ENCODE measurements at regions not wholly inside any gene's neighbourhood (a gene's known extent, or its start where the extent isn't known, plus 50 kb on each side); places are given as distances from the start of the nearest gene placed in this dataset.

- no peak overlapping the region for H3K4me3 ChIP-seq (replicated peaks; ENCODE audit: low read depth, low read length)
- TF ChIP-seq, protein P1, sequence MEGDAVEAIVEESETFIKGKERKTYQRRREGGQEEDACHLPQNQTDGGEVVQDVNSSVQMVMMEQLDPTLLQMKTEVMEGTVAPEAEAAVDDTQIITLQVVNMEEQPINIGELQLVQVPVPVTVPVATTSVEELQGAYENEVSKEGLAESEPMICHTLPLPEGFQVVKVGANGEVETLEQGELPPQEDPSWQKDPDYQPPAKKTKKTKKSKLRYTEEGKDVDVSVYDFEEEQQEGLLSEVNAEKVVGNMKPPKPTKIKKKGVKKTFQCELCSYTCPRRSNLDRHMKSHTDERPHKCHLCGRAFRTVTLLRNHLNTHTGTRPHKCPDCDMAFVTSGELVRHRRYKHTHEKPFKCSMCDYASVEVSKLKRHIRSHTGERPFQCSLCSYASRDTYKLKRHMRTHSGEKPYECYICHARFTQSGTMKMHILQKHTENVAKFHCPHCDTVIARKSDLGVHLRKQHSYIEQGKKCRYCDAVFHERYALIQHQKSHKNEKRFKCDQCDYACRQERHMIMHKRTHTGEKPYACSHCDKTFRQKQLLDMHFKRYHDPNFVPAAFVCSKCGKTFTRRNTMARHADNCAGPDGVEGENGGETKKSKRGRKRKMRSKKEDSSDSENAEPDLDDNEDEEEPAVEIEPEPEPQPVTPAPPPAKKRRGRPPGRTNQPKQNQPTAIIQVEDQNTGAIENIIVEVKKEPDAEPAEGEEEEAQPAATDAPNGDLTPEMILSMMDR (IDR thresholded peaks at IDR 0.05; ENCODE audit: insufficient read depth, low read length, poor library complexity, severe bottlenecking) = no peak
- no peaks in the 10 kb centered on the region for H3K36me3 ChIP-seq (ENCODE audit: control insufficient read depth, insufficient read depth, low read length)
- DNase-seq (ENCODE audit: extremely low read depth, insufficient read length) = no peak
- no peaks in the 10 kb centered on the region; the same call in 1 of the 2 replicates for H3K27me3 ChIP-seq (replicated peaks; ENCODE audit: control insufficient read depth, insufficient read depth, low read length)
Observed at GRCh38 chr12:98438656-98439230, 76.6 kb upstream of the TMPO start.

- H3K27me3 ChIP-seq (replicated peaks; ENCODE audit: control insufficient read depth, insufficient read depth, low read length) = no peaks in the 10 kb centered on the region; the same call in 1 of the 2 replicates
- no peak for DNase-seq (ENCODE audit: extremely low read depth, insufficient read length)
- no peak overlapping the region for H3K4me3 ChIP-seq (replicated peaks; ENCODE audit: low read depth, low read length)
- H3K36me3 ChIP-seq (ENCODE audit: control insufficient read depth, insufficient read depth, low read length) = no peaks in the 10 kb centered on the region
- TF ChIP-seq, protein P1 (IDR thresholded peaks at IDR 0.05; ENCODE audit: insufficient read depth, low read length, poor library complexity, severe bottlenecking) = no peak
Observed at GRCh38 chr12:98439471-98439951, 75.9 kb upstream of the TMPO start.

DNA sequence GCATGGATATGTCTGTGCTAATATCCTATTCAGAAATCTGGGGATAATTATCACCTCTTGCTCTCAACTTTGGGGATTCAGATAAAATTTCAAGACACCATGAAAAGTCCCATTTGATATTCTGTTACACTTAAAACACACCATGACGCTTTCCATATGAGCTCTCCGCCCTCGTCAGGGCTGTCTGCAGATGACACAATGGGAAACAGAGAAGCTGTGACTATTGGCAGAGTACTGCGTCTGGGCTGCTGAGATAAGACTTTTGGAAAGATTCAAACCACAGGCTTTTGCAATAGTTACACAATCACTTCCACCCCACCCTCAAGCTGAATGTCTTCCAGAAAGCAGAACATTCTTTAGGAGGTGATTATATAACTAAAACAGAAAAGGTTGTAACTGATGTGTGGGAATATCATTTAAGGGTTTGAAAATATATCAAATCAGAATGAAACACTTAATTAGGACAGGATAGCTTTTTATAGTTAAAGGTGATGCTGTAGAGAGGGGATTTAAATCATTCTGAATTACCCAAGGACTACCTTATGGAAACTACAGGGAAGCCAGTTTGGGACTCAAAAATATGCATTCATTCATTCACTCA is 75.3 kb upstream of the TMPO start:
- Histone ChIP-seq H3K27me3 (replicated peaks; ENCODE audit: control insufficient read depth, insufficient read depth, low read length) (no peaks in the 10 kb centered on the region; the same call in 1 of the 2 replicates), H3K36me3 (ENCODE audit: control insufficient read depth, insufficient read depth, low read length) (no peaks in the 10 kb centered on the region), H3K4me3 (replicated peaks; ENCODE audit: low read depth, low read length) (no peak overlapping the region)
- DNase-seq (ENCODE audit: extremely low read depth, insufficient read length) = no peak
- TF ChIP-seq, protein P1 (IDR thresholded peaks at IDR 0.05; ENCODE audit: insufficient read depth, low read length, poor library complexity, severe bottlenecking) = no peak

DNA sequence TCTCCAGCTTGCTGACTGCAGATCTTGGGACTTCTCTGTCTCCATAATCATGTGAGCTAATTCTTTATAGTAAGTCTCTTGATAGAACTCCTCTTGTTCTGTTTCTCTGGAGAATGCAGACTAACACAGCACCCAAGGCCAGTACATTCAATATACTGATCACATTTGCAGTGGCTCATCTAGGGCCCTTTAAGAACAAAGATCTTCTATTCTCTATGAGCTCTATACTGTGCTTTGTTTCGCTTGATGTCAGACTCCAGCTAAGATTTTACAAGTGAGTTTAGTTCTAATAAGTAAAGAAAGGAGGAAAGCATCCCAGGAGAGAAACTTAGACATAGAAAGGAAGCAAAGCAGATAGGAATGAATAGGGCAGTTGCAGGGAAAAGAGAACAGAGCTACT is 69.3 kb upstream of the TMPO start:
- Histone ChIP-seq H3K36me3 (ENCODE audit: control insufficient read depth, insufficient read depth, low read length) (no peaks in the 10 kb centered on the region), H3K4me3 (replicated peaks; ENCODE audit: low read depth, low read length) (no peak overlapping the region), H3K27me3 (replicated peaks; ENCODE audit: control insufficient read depth, insufficient read depth, low read length) (no peaks in the 10 kb centered on the region)
- TF ChIP-seq, protein P1 (IDR thresholded peaks at IDR 0.05; ENCODE audit: insufficient read depth, low read length, poor library complexity, severe bottlenecking) = no peak
- no peak for DNase-seq (ENCODE audit: extremely low read depth, insufficient read length)

- H3K27me3 ChIP-seq (replicated peaks; ENCODE audit: control insufficient read depth, insufficient read depth, low read length) = no peaks in the 10 kb centered on the region
- H3K4me3 ChIP-seq (replicated peaks; ENCODE audit: low read depth, low read length) = no peak overlapping the region
- DNase-seq (ENCODE audit: extremely low read depth, insufficient read length) = no peak
- TF ChIP-seq, protein P1 (IDR thresholded peaks at IDR 0.05; ENCODE audit: insufficient read depth, low read length, poor library complexity, severe bottlenecking) = no peak
- H3K36me3 ChIP-seq (ENCODE audit: control insufficient read depth, insufficient read depth, low read length) = no peaks in the 10 kb centered on the region
Observed at GRCh38 chr12:98446682-98447081, 68.7 kb upstream of the TMPO start.
